ENCODE measurements at regions not wholly inside any gene's neighbourhood (a gene's known extent, or its start where the extent isn't known, plus 50 kb on each side); places are given as distances from the start of the nearest gene placed in this dataset.

DNA sequence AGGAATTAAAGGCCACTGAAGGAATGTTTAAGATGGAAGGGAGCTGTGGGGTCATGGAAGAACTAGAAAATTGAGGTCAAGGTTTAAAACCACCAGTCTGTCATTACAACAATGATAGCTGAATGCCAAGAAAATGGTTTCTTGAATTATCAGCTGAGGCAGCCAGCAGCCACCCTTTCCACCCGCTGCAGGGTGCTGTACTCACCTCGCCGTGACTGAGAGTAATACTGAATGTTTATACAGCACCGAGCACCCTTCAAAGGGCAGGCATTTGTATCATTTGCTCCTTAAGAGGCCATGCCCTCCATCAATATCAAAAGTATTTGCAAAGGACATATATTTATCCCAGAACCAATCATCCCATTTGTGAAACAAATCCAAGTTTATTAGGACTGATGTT lies 402.8 kb downstream of the VPS13C start:
- no peak overlapping the region for H3T11ph ChIP-seq (ENCODE audit: low read length)
- no peak overlapping the region for H4K91ac ChIP-seq (ENCODE audit: insufficient read length, low read depth, low read length)
- H3K27ac ChIP-seq (ENCODE audit: insufficient read length, low read depth, low read length): no peak overlapping the region
- H3K9me3 ChIP-seq (ENCODE audit: control insufficient read depth, low read depth, low read length): no peaks in the 10 kb centered on the region
- H2AK5ac ChIP-seq (ENCODE audit: insufficient read length, low read length): no peak overlapping the region
- no peak overlapping the region for H2BK12ac ChIP-seq (ENCODE audit: insufficient read length, low read depth, low read length)
- no peak overlapping the region for H3K18ac ChIP-seq (ENCODE audit: insufficient read length, low read depth, low read length)
- no peak overlapping the region for H3K14ac ChIP-seq (ENCODE audit: insufficient read depth, low read length)
- no peak overlapping the region for H2BK20ac ChIP-seq (ENCODE audit: low read depth, low read length, poor library complexity, severe bottlenecking)
- H4K20me1 ChIP-seq (ENCODE audit: control insufficient read depth, insufficient read depth, insufficient read length): no peaks in the 10 kb centered on the region
- TF ChIP-seq, protein P1, sequence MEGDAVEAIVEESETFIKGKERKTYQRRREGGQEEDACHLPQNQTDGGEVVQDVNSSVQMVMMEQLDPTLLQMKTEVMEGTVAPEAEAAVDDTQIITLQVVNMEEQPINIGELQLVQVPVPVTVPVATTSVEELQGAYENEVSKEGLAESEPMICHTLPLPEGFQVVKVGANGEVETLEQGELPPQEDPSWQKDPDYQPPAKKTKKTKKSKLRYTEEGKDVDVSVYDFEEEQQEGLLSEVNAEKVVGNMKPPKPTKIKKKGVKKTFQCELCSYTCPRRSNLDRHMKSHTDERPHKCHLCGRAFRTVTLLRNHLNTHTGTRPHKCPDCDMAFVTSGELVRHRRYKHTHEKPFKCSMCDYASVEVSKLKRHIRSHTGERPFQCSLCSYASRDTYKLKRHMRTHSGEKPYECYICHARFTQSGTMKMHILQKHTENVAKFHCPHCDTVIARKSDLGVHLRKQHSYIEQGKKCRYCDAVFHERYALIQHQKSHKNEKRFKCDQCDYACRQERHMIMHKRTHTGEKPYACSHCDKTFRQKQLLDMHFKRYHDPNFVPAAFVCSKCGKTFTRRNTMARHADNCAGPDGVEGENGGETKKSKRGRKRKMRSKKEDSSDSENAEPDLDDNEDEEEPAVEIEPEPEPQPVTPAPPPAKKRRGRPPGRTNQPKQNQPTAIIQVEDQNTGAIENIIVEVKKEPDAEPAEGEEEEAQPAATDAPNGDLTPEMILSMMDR (conservative IDR thresholded peaks at IDR 0.05): no peak
- no peak overlapping the region for H2AFZ ChIP-seq (ENCODE audit: low read length)
- H3K23ac ChIP-seq (ENCODE audit: insufficient read length, low read depth, low read length): no peak overlapping the region
- DNase-seq: no peak
- no peak overlapping the region for H3K27ac Mint-ChIP-seq
- H3K4me1 Mint-ChIP-seq: peaks cover 23 to 24% of the 10 kb centered on the region in 2 experiments
- H3K4me3 Mint-ChIP-seq: no peak overlapping the region
- H3K23me2 ChIP-seq (ENCODE audit: insufficient read length, low read depth, low read length, poor library complexity, severe bottlenecking): no peaks in the 10 kb centered on the region
- no peak overlapping the region for H2BK120ac ChIP-seq (ENCODE audit: low read depth, low read length, poor library complexity, severe bottlenecking)
- no peak overlapping the region for H2BK5ac ChIP-seq (ENCODE audit: insufficient read length, low read length)
- H3K79me1 ChIP-seq (ENCODE audit: insufficient read depth, low read depth, low read length, poor library complexity, severe bottlenecking): no peaks in the 10 kb centered on the region
- no CpG with 5 or more reads among the region's 4 CpGs for WGBS (ENCODE audit: extremely low coverage, insufficient read length, low lambda C conversion rate)
- H3K9ac ChIP-seq (ENCODE audit: extremely low read depth, insufficient read length, low read length): no peak overlapping the region
- no peaks in the 10 kb centered on the region for H3K27me3 Mint-ChIP-seq (ENCODE audit: low read depth)
- no peaks in the 10 kb centered on the region for H3K79me2 ChIP-seq (ENCODE audit: insufficient read depth, low read length)
- H3K4me1 ChIP-seq (ENCODE audit: insufficient read depth, low read length): peaks cover 5% of the 10 kb centered on the region; the same call in 1 of the 2 replicates
- H4K8ac ChIP-seq (replicated peaks; ENCODE audit: insufficient read length, low read depth, low read length): no peak overlapping the region
- no peak overlapping the region for H3K56ac ChIP-seq (ENCODE audit: insufficient read length, low read depth, low read length)
- H3K9me3 Mint-ChIP-seq: peaks cover 10 to 13% of the 10 kb centered on the region in 2 experiments; a peak in 4 of 5 replicates
- no peak overlapping the region for H3K4ac ChIP-seq (ENCODE audit: low read depth, low read length)
- peaks cover 0 to 6% (median 2%) of the 10 kb centered on the region in 3 experiments; a peak in 4 of 7 replicates for H3K36me3 Mint-ChIP-seq (ENCODE audit: insufficient read depth in 1 of 3, low read depth in 3 of 3)
- no peak overlapping the region for H3K4me2 ChIP-seq (ENCODE audit: insufficient read depth, insufficient read length, low read length)
- H4K5ac ChIP-seq (ENCODE audit: insufficient read length, low read depth, low read length): no peak overlapping the region
- H2BK15ac ChIP-seq (ENCODE audit: low read depth, low read length): no peak overlapping the region
- no peaks in the 10 kb centered on the region; the same call in 1 of the 2 replicates for H3K27me3 ChIP-seq (ENCODE audit: insufficient read depth, low read length)
